Liver (tissue), 8 donors: ENCODE measurements at regions not wholly inside any gene's neighbourhood (a gene's known extent, or its start where the extent isn't known, plus 50 kb on each side); places are given as distances from the start of the nearest gene placed in this dataset.
"Not testable (repeated sequence)": the region's sequence is repeated elsewhere in the genome, so short reads cannot be mapped to it uniquely, and the experiment has no call there.

Experiments used
- DNase-seq: peaks from one replicate; pipeline ENCODE4 v3.0.0-alpha.2; 2017; ENCODE audit warnings: low spot score
- H3K27ac ChIP-seq, 2 donors: one replicate each; pipeline ENCODE4 v1.7.0; 2013; ENCODE audit warnings: inconsistent platforms in 2 of 2, low read length in 2 of 2, control low read depth in 1 of 2, low read depth in 1 of 2, mild to moderate bottlenecking in 1 of 2
- H3K27me3 ChIP-seq, 4 donors: one replicate each; pipeline versions ENCODE4 v1.6.1 to v1.7.0; 2013; ENCODE audit warnings: low read length in 3 of 4, inconsistent platforms in 1 of 4, mild to moderate bottlenecking in 1 of 4, moderate library complexity in 1 of 4; ENCODE audit not compliant: control insufficient read depth in 4 of 4, insufficient read depth in 4 of 4
- H3K36me3 ChIP-seq, 4 donors: one replicate each; pipeline versions ENCODE4 v1.6.1 to v1.7.0; 2013; ENCODE audit warnings: low read length in 3 of 4, mild to moderate bottlenecking in 3 of 4, low read depth in 1 of 4, moderate library complexity in 1 of 4; ENCODE audit not compliant: control insufficient read depth in 4 of 4, insufficient read depth in 3 of 4
- H3K4me1 ChIP-seq, 4 donors: one replicate each; pipeline versions ENCODE4 v1.6.1 to v1.7.0; 2013; ENCODE audit warnings: low read length in 3 of 4, mild to moderate bottlenecking in 3 of 4, moderate library complexity in 1 of 4; ENCODE audit not compliant: control insufficient read depth in 4 of 4, insufficient read depth in 4 of 4
- H3K4me3 ChIP-seq, 3 donors: one replicate each; pipeline versions ENCODE4 v1.6.1 to v1.7.0; 2013; ENCODE audit warnings: low read length in 3 of 3, control low read depth in 1 of 3, low read depth in 1 of 3, mild to moderate bottlenecking in 1 of 3
- H3K9ac ChIP-seq, 2 donors: one replicate each; pipeline ENCODE4 v1.7.0; 2013; ENCODE audit warnings: low read length in 2 of 2, mild to moderate bottlenecking in 2 of 2, moderate library complexity in 2 of 2, control low read depth in 1 of 2, low read depth in 1 of 2
- H3K9me3 ChIP-seq, 4 donors: one replicate each; pipeline versions ENCODE4 v1.6.1 to v1.7.0; 2013; ENCODE audit warnings: low read length in 3 of 4; ENCODE audit not compliant: control insufficient read depth in 4 of 4
- EGR1 ChIP-seq, 2 donors: IDR thresholded peaks; 2 replicates each; pipeline ENCODE4 v1.6.1; 2016 to 2018; ENCODE audit warnings: antibody characterized with exemption in 2 of 2, low read depth in 2 of 2
- FOXA1 ChIP-seq: IDR thresholded peaks from 2 replicates; pipeline ENCODE4 v1.6.1; 2016; ENCODE audit warnings: antibody characterized with exemption
- FOXA2 ChIP-seq: IDR thresholded peaks from 2 replicates; pipeline ENCODE4 v1.6.1; 2016; ENCODE audit warnings: antibody characterized with exemption
- GABPA ChIP-seq, 2 donors: IDR thresholded peaks in 1 of 2; conservative IDR thresholded peaks in 1 of 2; 2 replicates each; pipeline ENCODE4 v1.6.1; 2016; ENCODE audit warnings: antibody characterized with exemption in 2 of 2, mild to moderate bottlenecking in 1 of 2, moderate library complexity in 1 of 2
- HNF4A ChIP-seq, 2 donors: conservative IDR thresholded peaks; 2 replicates each; pipeline ENCODE4 v1.6.1; 2016; ENCODE audit warnings: antibody characterized with exemption in 2 of 2, mild to moderate bottlenecking in 2 of 2
- HNF4G ChIP-seq: IDR thresholded peaks from 2 replicates; pipeline ENCODE4 v1.6.1; 2016; ENCODE audit warnings: antibody characterized with exemption
- JUND ChIP-seq, 2 donors: IDR thresholded peaks; 2 replicates each; pipeline ENCODE4 v1.6.1; 2016; ENCODE audit warnings: antibody characterized with exemption in 2 of 2
- RAD21 ChIP-seq, 2 donors: IDR thresholded peaks; 2 replicates each; pipeline ENCODE4 v1.6.1; 2016; ENCODE audit warnings: antibody characterized with exemption in 2 of 2, mild to moderate bottlenecking in 2 of 2
- RXRA ChIP-seq, 2 donors: IDR thresholded peaks; 2 replicates each; pipeline ENCODE4 v1.6.1; 2017 to 2018; ENCODE audit warnings: antibody characterized with exemption in 2 of 2, mild to moderate bottlenecking in 1 of 2
- SP1 ChIP-seq: IDR thresholded peaks from 2 replicates; pipeline ENCODE4 v1.6.1; 2018; ENCODE audit warnings: antibody characterized with exemption, mild to moderate bottlenecking
- YY1 ChIP-seq: IDR thresholded peaks from 2 replicates; pipeline ENCODE4 v1.6.1; 2016; ENCODE audit warnings: antibody characterized with exemption, mild to moderate bottlenecking
- WGBS: extraction: QIAGEN DNeasy Blood & Tissue Kit; methylation state at CpG from one replicate; pipeline ENCODE4 v1.1.7; 2013; 5-methylcytosine and 5-hydroxymethylcytosine counted together
- TF ChIP-seq, protein P1 (sequence below): fragments of 150-350 bp; IDR thresholded peaks from 2 replicates; pipeline ENCODE4 v1.5.1; 2017; ENCODE audit warnings: improper control_type of control experiment, low read depth, low read length; ENCODE audit not compliant: missing input control
- TF ChIP-seq, protein P2 (sequence below): IDR thresholded peaks from 2 replicates; pipeline ENCODE4 v1.6.1; 2016; ENCODE audit warnings: antibody characterized with exemption, mild to moderate bottlenecking
- TF ChIP-seq, protein P3 (sequence below): IDR thresholded peaks from 2 replicates; pipeline ENCODE4 v1.6.1; 2016; ENCODE audit warnings: antibody characterized with exemption
- donor health status: healthy.
- donor health status: healthy.
- donor health status: healthy.
- donor health status: healthy.
- donor health status: healthy.

DNA sequence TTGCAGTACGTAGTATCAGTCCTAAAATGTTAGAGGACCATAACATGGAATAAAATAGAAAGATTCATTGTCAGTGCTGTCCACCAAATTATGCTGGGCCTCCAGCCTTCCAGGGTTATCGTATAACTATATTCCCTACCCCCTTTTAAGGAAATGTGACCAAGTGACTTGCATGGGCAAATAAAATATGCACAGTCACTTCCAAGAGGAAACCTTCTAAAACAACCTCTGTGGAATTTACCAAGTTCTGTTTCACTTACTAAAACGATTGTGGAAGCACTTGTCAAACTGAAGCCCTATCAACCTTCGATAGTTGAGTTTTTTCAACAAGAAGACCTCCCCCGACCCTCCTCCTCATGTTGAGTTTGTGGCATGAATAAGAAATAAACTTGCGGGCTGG is 345.4 kb upstream of the C16orf82 start (continued):
- no peak for TF ChIP-seq SP1
- no peak for TF ChIP-seq RAD21 (IDR thresholded peaks at IDR 0.05)
- TF ChIP-seq FOXA1 = no peak
- TF ChIP-seq HNF4G = no peak
- TF ChIP-seq YY1 = no peak
- no peak for TF ChIP-seq RXRA (IDR thresholded peaks at IDR 0.05)
- TF ChIP-seq, protein P1, sequence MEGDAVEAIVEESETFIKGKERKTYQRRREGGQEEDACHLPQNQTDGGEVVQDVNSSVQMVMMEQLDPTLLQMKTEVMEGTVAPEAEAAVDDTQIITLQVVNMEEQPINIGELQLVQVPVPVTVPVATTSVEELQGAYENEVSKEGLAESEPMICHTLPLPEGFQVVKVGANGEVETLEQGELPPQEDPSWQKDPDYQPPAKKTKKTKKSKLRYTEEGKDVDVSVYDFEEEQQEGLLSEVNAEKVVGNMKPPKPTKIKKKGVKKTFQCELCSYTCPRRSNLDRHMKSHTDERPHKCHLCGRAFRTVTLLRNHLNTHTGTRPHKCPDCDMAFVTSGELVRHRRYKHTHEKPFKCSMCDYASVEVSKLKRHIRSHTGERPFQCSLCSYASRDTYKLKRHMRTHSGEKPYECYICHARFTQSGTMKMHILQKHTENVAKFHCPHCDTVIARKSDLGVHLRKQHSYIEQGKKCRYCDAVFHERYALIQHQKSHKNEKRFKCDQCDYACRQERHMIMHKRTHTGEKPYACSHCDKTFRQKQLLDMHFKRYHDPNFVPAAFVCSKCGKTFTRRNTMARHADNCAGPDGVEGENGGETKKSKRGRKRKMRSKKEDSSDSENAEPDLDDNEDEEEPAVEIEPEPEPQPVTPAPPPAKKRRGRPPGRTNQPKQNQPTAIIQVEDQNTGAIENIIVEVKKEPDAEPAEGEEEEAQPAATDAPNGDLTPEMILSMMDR = no peak

DNA sequence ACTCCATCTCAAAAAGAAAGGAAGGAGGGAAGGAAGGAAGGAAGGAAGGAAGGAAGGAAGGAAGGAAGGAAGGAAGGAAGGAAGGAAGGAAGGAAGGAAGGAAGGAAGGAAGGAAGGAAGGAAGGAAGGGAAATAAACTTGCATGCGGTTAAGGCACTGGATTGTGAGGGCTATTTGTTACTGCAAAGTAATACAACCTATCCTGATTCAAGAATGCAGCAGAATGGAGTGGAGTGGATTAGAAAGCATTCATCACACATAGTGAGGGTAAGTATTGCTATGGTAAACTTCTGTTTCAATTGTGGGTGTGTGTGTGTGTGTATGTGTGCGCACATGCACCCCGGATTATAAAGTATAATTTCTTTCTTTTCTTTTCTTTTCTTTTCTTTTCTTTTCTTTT is 344.8 kb upstream of the C16orf82 start:
- DNase-seq, H3K27me3 ChIP-seq, H3K9me3 ChIP-seq, H3K4me1 ChIP-seq, H3K9ac ChIP-seq, H3K4me3 ChIP-seq, H3K27ac ChIP-seq, H3K36me3 ChIP-seq: not testable (repeated sequence)
- WGBS = 91% methylated on average over 3 of the region's 3 CpGs

DNA sequence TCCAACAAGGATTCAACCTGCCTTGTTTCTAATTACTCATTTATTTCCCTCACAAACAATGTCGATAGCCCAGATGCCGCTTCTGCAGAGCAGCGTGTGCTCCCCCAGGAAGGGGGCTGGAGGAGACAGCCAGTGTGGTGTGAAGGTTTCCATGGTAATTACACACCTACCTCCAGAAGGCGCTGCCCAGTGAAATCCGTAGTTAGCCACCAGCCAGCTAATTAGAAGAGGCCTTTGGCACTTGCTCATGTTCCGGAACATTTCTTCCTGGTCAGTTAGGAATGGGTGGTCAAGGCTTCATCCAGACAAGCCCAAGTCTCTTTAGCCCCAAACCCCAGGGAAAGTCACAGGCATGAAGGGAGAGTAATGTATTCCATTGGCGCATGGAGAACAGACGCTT is 342.5 kb upstream of the C16orf82 start:
- TF ChIP-seq, protein P2, sequence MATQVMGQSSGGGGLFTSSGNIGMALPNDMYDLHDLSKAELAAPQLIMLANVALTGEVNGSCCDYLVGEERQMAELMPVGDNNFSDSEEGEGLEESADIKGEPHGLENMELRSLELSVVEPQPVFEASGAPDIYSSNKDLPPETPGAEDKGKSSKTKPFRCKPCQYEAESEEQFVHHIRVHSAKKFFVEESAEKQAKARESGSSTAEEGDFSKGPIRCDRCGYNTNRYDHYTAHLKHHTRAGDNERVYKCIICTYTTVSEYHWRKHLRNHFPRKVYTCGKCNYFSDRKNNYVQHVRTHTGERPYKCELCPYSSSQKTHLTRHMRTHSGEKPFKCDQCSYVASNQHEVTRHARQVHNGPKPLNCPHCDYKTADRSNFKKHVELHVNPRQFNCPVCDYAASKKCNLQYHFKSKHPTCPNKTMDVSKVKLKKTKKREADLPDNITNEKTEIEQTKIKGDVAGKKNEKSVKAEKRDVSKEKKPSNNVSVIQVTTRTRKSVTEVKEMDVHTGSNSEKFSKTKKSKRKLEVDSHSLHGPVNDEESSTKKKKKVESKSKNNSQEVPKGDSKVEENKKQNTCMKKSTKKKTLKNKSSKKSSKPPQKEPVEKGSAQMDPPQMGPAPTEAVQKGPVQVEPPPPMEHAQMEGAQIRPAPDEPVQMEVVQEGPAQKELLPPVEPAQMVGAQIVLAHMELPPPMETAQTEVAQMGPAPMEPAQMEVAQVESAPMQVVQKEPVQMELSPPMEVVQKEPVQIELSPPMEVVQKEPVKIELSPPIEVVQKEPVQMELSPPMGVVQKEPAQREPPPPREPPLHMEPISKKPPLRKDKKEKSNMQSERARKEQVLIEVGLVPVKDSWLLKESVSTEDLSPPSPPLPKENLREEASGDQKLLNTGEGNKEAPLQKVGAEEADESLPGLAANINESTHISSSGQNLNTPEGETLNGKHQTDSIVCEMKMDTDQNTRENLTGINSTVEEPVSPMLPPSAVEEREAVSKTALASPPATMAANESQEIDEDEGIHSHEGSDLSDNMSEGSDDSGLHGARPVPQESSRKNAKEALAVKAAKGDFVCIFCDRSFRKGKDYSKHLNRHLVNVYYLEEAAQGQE = no peak
- TF ChIP-seq RXRA (IDR thresholded peaks at IDR 0.05) (no peak), EGR1 (IDR thresholded peaks at IDR 0.05; ENCODE audit: low read depth in 2 of 2) (no peak), HNF4A (conservative IDR thresholded peaks at IDR 0.05) (no peak), FOXA2 (no peak), JUND (IDR thresholded peaks at IDR 0.05) (no peak), HNF4G (no peak), SP1 (no peak), FOXA1 (no peak), GABPA (IDR thresholded peaks at IDR 0.05 in 1 of 2, conservative IDR thresholded peaks at IDR 0.05 in 1 of 2) (no peak)
- TF ChIP-seq, protein P1 = no peak
- TF ChIP-seq, protein P3, sequence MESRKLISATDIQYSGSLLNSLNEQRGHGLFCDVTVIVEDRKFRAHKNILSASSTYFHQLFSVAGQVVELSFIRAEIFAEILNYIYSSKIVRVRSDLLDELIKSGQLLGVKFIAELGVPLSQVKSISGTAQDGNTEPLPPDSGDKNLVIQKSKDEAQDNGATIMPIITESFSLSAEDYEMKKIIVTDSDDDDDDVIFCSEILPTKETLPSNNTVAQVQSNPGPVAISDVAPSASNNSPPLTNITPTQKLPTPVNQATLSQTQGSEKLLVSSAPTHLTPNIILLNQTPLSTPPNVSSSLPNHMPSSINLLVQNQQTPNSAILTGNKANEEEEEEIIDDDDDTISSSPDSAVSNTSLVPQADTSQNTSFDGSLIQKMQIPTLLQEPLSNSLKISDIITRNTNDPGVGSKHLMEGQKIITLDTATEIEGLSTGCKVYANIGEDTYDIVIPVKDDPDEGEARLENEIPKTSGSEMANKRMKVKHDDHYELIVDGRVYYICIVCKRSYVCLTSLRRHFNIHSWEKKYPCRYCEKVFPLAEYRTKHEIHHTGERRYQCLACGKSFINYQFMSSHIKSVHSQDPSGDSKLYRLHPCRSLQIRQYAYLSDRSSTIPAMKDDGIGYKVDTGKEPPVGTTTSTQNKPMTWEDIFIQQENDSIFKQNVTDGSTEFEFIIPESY = no peak
- no peaks in the 10 kb centered on the region for H3K4me1 ChIP-seq
- H3K4me3 ChIP-seq = no peak overlapping the region
- H3K9ac ChIP-seq = no peak overlapping the region
- H3K36me3 ChIP-seq = no peaks in the 10 kb centered on the region
- H3K9me3 ChIP-seq = no peaks in the 10 kb centered on the region
- H3K27me3 ChIP-seq = no peaks in the 10 kb centered on the region
- 53% methylated on average over 8 of the region's 8 CpGs for WGBS
- DNase-seq = no peak
- no peak overlapping the region for H3K27ac ChIP-seq
